ENCODE measurements at regions not wholly inside any gene's neighbourhood (a gene's known extent, or its start where the extent isn't known, plus 50 kb on each side); places are given as distances from the start of the nearest gene placed in this dataset.
"Not testable (repeated sequence)": the region's sequence is repeated elsewhere in the genome, so short reads cannot be mapped to it uniquely, and the experiment has no call there.

DNA sequence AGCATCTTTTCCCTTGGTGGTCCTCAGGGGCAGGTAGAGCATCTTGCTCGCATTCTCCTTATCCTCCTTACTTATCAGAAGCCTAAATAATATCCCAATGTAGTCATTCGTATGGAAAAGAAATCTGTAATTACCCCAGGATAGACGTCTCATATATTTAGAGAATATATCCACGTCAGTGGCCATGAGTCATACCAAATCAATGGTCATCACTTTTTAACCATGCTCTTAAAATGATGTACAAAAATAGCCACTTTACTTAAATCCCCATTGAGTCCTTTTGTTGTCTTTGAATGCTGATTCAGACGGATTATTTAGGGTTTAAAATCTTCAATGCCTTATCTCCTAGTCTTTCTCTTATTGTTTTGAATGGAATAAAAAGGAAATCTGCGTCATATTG lies 231.7 kb upstream of the STXBP5 start:
- Histone ChIP-seq H3K9ac (ENCODE audit: low read depth, low read length) (no peak overlapping the region), H3K36me3 (ENCODE audit: control insufficient read depth, insufficient read depth, low read length) (no peaks in the 10 kb centered on the region), H3K4me1 (ENCODE audit: control insufficient read depth, insufficient read depth, low read length) (no peaks in the 10 kb centered on the region), H3K4me3 (ENCODE audit: low read depth, low read length) (no peak overlapping the region), H3K9me3 (ENCODE audit: control insufficient read depth, insufficient read depth, low read length) (no peaks in the 10 kb centered on the region), H3K27me3 (ENCODE audit: control insufficient read depth, insufficient read depth, low read length) (no peaks in the 10 kb centered on the region), H3K27ac (ENCODE audit: low read depth, low read length) (no peak overlapping the region)

DNA sequence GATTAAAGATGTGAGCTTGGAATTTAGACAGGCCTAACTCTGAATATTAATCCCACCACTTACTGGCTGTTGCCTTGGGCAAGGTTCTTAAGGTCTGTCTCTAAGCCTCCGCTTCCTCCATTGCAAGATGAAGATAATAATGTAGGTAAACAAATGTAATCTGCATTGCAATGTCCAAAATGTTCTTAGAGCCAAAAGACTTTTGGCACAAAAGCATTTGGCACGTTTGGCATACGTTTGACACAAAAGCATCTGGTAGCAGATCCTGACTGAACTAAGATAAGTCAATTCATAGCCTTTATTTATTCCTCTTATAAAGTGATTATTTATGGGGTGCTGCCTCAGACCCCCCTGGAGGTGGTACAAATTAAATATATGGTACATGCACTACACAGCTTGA lies 229.9 kb upstream of the STXBP5 start:
- H3K9me3 ChIP-seq (ENCODE audit: control insufficient read depth, insufficient read depth, low read length), result no peaks in the 10 kb centered on the region
- no peaks in the 10 kb centered on the region for H3K4me1 ChIP-seq (ENCODE audit: control insufficient read depth, insufficient read depth, low read length)
- no peaks in the 10 kb centered on the region for H3K27me3 ChIP-seq (ENCODE audit: control insufficient read depth, insufficient read depth, low read length)
- H3K4me3 ChIP-seq (ENCODE audit: low read depth, low read length), result no peak overlapping the region
- H3K36me3 ChIP-seq (ENCODE audit: control insufficient read depth, insufficient read depth, low read length), result no peaks in the 10 kb centered on the region
- no peak overlapping the region for H3K9ac ChIP-seq (ENCODE audit: low read depth, low read length)
- no peak overlapping the region for H3K27ac ChIP-seq (ENCODE audit: low read depth, low read length)

DNA sequence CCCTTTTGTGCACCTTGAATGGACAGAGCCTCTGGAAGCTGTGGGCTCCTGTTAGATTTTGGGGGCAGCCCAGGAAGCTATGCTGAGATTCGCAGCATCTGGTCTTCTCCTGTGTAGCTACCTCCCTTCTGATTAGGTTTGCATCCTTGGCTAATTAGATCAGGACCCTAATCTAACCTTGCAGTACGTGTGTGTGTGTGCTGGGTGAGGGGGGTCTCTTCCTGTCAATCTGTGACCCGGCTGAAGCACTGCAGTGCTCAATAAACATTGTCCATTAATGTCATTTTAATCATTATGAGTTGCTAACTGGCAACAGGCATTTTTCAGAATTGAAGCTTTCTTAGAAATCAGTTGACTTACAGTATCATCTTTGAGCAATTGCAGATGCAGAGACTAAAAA lies 229.1 kb upstream of the STXBP5 start:
- Histone ChIP-seq H3K4me1 (ENCODE audit: control insufficient read depth, insufficient read depth, low read length) (no peaks in the 10 kb centered on the region), H3K36me3 (ENCODE audit: control insufficient read depth, insufficient read depth, low read length) (no peaks in the 10 kb centered on the region), H3K27ac (ENCODE audit: low read depth, low read length) (no peak overlapping the region), H3K9ac (ENCODE audit: low read depth, low read length) (no peak overlapping the region), H3K4me3 (ENCODE audit: low read depth, low read length) (no peak overlapping the region), H3K27me3 (ENCODE audit: control insufficient read depth, insufficient read depth, low read length) (no peaks in the 10 kb centered on the region), H3K9me3 (ENCODE audit: control insufficient read depth, insufficient read depth, low read length) (no peaks in the 10 kb centered on the region)

DNA sequence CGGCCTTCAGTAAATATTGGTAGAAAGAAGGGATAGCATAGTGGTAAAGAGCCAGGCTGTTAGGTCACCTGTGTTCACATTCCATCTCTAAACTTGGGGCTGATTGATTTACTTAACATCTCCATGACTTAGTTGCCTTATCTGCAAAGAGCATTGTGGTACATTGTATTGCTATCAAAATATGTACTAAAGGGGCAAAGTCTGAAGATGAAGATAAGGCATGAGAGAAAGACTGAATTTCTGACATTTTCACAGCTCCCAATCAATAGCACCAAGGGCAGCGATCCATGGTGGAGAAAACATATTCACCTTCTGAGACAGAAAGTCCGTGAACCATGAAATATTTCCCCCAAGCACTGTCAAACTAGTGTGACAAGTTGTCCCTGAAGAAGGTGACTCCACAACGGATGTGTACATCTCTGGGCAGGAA lies 223.3 kb upstream of the STXBP5 start:
- Histone ChIP-seq H3K4me1 (ENCODE audit: control insufficient read depth, insufficient read depth, low read length) (no peaks in the 10 kb centered on the region), H3K9me3 (ENCODE audit: control insufficient read depth, insufficient read depth, low read length) (no peaks in the 10 kb centered on the region), H3K9ac (ENCODE audit: low read depth, low read length) (no peak overlapping the region), H3K36me3 (ENCODE audit: control insufficient read depth, insufficient read depth, low read length) (no peaks in the 10 kb centered on the region), H3K27ac (ENCODE audit: low read depth, low read length) (no peak overlapping the region), H3K4me3 (ENCODE audit: low read depth, low read length) (no peak overlapping the region), H3K27me3 (ENCODE audit: control insufficient read depth, insufficient read depth, low read length) (no peaks in the 10 kb centered on the region)

DNA sequence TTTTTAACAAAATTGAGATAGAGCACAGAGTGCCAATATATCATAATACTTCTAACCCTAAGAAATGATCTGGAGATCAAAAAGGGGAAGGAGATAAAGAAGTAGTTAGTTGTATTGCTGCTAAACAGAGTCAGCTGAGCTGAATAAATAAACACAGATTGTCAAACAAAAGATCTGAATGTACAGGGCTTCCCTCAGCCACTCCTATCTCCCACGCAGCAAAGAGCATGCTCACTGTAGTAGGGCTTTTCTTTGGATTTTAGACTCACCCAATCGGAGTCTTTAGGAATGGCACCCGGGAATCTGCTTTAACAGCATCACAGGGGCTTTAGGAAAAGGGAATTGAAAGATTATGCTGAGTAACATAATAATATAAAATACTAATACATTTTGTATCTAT lies 222.2 kb upstream of the STXBP5 start:
- Histone ChIP-seq H3K4me3 (ENCODE audit: low read depth, low read length) (no peak overlapping the region), H3K4me1 (ENCODE audit: control insufficient read depth, insufficient read depth, low read length) (no peaks in the 10 kb centered on the region), H3K27me3 (ENCODE audit: control insufficient read depth, insufficient read depth, low read length) (no peaks in the 10 kb centered on the region), H3K9ac (ENCODE audit: low read depth, low read length) (no peak overlapping the region), H3K27ac (ENCODE audit: low read depth, low read length) (no peak overlapping the region), H3K9me3 (ENCODE audit: control insufficient read depth, insufficient read depth, low read length) (no peaks in the 10 kb centered on the region), H3K36me3 (ENCODE audit: control insufficient read depth, insufficient read depth, low read length) (no peaks in the 10 kb centered on the region)

DNA sequence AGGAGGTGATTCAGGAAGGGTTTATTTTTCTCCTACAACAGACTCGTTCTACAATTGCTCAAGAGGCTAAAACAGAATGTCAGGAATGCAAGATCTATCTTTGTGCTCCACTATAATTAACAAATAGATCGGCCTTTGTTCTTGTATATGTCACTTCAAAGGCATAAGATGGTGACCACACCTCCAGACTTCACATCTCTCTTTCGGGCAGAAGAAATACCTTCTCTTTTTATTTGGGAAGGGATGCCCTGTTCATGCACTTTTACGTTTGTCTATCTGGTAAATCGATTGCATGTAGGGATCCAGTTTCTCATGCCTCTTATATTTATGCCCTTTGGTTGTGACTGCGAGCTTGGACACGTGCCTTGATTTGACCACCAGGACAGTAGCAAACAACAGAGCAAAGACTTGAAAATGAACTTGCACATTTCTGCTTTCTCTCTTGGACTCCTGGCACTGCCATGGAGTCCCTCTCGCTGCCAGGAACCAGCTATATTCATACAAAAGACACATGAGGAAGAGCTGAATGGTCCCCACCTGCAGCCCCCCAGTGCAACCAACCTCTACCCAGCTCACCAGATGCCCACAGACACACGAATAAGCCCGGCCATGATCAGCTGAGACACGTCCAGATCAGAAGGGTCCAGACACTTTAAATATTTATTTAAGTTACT lies 219.8 kb upstream of the STXBP5 start:
- no peaks in the 10 kb centered on the region for H3K4me1 ChIP-seq (ENCODE audit: control insufficient read depth, insufficient read depth, low read length)
- H3K9ac ChIP-seq (ENCODE audit: low read depth, low read length), result no peak overlapping the region
- H3K36me3 ChIP-seq (ENCODE audit: control insufficient read depth, insufficient read depth, low read length), result no peaks in the 10 kb centered on the region
- H3K4me3 ChIP-seq (ENCODE audit: low read depth, low read length), result no peak overlapping the region
- H3K27me3 ChIP-seq (ENCODE audit: control insufficient read depth, insufficient read depth, low read length), result no peaks in the 10 kb centered on the region
- H3K27ac ChIP-seq (ENCODE audit: low read depth, low read length), result no peak overlapping the region
- no peaks in the 10 kb centered on the region for H3K9me3 ChIP-seq (ENCODE audit: control insufficient read depth, insufficient read depth, low read length)

DNA sequence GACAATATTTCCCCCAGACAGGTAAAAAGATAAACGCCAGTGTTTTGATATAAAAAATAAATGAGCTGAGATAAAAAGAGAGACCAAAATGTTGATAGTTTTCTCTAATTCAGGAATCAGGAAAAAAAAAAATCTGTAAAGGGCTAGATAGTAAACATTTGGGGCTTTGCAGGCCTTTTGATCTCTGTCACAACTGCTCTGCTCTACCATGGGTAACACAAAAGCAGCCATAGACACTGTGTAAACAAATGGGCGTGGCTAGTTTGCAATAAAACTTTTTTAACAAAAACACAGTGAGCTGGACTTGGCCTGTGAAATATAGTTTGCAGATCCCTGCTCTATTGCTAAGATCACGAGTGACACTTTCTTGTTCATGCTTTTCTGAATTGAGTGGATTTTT lies 219.1 kb upstream of the STXBP5 start:
- Histone ChIP-seq H3K9ac (ENCODE audit: low read depth, low read length) (no peak overlapping the region), H3K36me3 (ENCODE audit: control insufficient read depth, insufficient read depth, low read length) (no peaks in the 10 kb centered on the region), H3K4me1 (ENCODE audit: control insufficient read depth, insufficient read depth, low read length) (no peaks in the 10 kb centered on the region), H3K4me3 (ENCODE audit: low read depth, low read length) (no peak overlapping the region), H3K27ac (ENCODE audit: low read depth, low read length) (no peak overlapping the region), H3K27me3 (ENCODE audit: control insufficient read depth, insufficient read depth, low read length) (no peaks in the 10 kb centered on the region), H3K9me3 (ENCODE audit: control insufficient read depth, insufficient read depth, low read length) (no peaks in the 10 kb centered on the region)

DNA sequence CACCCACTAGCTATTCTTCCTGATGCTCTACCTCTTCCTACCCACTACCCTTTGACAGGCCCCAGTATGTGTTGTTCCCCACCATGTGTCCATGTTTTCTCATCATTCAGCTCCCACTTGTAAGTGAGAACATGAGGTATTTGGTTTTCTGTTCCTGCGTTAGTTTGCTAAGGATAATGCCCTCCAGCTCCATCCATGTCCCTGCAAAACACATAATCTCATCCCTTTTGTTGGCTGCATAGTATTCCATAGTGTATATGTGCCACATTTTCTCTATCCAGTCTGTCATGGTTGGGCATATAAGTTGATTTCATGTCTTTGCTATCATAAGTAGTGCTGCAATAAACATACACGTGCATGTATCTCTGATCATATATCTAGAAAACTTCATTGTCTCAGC lies 218.3 kb upstream of the STXBP5 start:
- Histone ChIP-seq H3K27me3 (ENCODE audit: control insufficient read depth, insufficient read depth, low read length) (no peaks in the 10 kb centered on the region), H3K36me3 (ENCODE audit: control insufficient read depth, insufficient read depth, low read length) (no peaks in the 10 kb centered on the region), H3K9me3 (ENCODE audit: control insufficient read depth, insufficient read depth, low read length) (no peaks in the 10 kb centered on the region), H3K27ac (ENCODE audit: low read depth, low read length) (no peak overlapping the region), H3K4me3 (ENCODE audit: low read depth, low read length) (no peak overlapping the region), H3K4me1 (ENCODE audit: control insufficient read depth, insufficient read depth, low read length) (no peaks in the 10 kb centered on the region), H3K9ac (ENCODE audit: low read depth, low read length) (no peak overlapping the region)

DNA sequence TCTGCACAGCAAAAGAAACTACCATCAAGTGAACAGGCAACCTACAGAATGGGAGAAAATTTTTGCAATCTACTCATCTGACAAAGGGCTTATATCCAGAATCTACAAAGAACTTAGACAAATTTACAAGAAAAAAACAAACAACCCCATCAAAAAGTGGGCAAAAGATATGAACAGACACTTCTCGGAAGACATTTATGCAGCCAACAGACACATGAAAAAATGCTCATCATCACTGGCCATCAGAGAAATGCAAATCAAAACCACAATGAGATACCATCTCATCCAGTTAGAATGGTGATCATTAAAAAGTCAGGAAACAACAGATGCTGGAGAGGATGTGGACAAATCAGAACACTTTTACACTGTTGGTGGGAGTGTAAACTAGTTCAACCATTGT lies 216.3 kb upstream of the STXBP5 start:
- H3K27ac ChIP-seq (ENCODE audit: low read depth, low read length); H3K4me3 ChIP-seq (ENCODE audit: low read depth, low read length); H3K27me3 ChIP-seq (ENCODE audit: control insufficient read depth, insufficient read depth, low read length); H3K9ac ChIP-seq (ENCODE audit: low read depth, low read length); H3K4me1 ChIP-seq (ENCODE audit: control insufficient read depth, insufficient read depth, low read length); H3K9me3 ChIP-seq (ENCODE audit: control insufficient read depth, insufficient read depth, low read length); H3K36me3 ChIP-seq (ENCODE audit: control insufficient read depth, insufficient read depth, low read length): not testable (repeated sequence)

DNA sequence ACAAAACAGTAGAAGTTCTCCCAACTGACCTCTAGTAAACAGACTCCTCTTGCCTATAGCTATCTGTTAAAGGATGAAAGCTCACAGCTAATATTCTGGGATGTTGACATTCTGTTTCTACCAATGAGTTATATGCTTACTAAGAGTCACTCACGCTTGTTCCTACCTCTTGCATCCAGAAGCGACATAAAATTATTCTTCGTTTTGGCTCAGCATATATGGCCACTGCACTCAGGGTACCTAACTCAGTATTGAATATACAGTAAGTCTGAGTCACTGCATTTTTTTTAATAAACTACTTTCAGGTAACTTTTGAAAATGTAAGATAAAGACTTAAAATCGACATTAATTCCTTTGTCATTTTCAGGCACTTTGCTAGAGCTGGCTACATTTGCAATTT lies 214.4 kb upstream of the STXBP5 start:
- Histone ChIP-seq H3K4me3 (ENCODE audit: low read depth, low read length) (no peak overlapping the region), H3K9ac (ENCODE audit: low read depth, low read length) (no peak overlapping the region), H3K4me1 (ENCODE audit: control insufficient read depth, insufficient read depth, low read length) (no peaks in the 10 kb centered on the region), H3K9me3 (ENCODE audit: control insufficient read depth, insufficient read depth, low read length) (no peaks in the 10 kb centered on the region), H3K36me3 (ENCODE audit: control insufficient read depth, insufficient read depth, low read length) (no peaks in the 10 kb centered on the region), H3K27me3 (ENCODE audit: control insufficient read depth, insufficient read depth, low read length) (no peaks in the 10 kb centered on the region), H3K27ac (ENCODE audit: low read depth, low read length) (no peak overlapping the region)

DNA sequence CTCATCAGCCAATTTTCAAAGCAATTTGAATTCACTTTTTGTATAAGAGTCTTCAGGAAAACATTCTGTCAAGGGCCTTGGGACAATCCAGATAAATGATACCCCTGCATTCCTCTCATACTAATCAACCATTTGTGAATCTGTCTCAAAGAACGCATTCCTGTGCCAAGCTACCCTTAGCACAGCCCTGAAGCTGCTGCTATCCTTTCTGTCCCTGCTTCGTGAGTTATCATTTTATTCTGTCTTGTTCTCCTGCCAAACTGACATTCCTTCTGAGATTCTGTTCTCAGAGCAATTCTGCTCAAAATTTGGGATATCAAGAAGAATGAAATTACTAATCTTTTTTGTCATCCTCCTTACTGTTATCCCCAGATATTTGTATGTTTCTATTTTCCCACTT lies 213.9 kb upstream of the STXBP5 start:
- Histone ChIP-seq H3K9ac (ENCODE audit: low read depth, low read length) (no peak overlapping the region), H3K4me3 (ENCODE audit: low read depth, low read length) (no peak overlapping the region), H3K9me3 (ENCODE audit: control insufficient read depth, insufficient read depth, low read length) (no peaks in the 10 kb centered on the region), H3K36me3 (ENCODE audit: control insufficient read depth, insufficient read depth, low read length) (no peaks in the 10 kb centered on the region), H3K27ac (ENCODE audit: low read depth, low read length) (no peak overlapping the region), H3K4me1 (ENCODE audit: control insufficient read depth, insufficient read depth, low read length) (no peaks in the 10 kb centered on the region), H3K27me3 (ENCODE audit: control insufficient read depth, insufficient read depth, low read length) (no peaks in the 10 kb centered on the region)
